AG10803 (cell line): ENCODE measurements at regions not wholly inside any gene's neighbourhood (a gene's known extent, or its start where the extent isn't known, plus 50 kb on each side); places are given as distances from the start of the nearest gene placed in this dataset.
A peak's percentile ranks its signal among the peaks of the same experiment; 100 is the strongest.

Source experiments
- DNase-seq: peaks from one replicate; pipeline ENCODE4 v3.0.0; 2010; ENCODE audit warnings: low read depth
- H3K4me3 ChIP-seq: 2 replicates; pipeline ENCODE4 v1.5.1; 2011; ENCODE audit warnings: mild to moderate bottlenecking, low read length, control low read depth
- TF ChIP-seq, protein P1 (sequence below): conservative IDR thresholded peaks from 2 replicates; pipeline ENCODE4 v1.5.1; 2011; ENCODE audit warnings: mild to moderate bottlenecking, low read length, control low read depth, inconsistent platforms

DNA sequence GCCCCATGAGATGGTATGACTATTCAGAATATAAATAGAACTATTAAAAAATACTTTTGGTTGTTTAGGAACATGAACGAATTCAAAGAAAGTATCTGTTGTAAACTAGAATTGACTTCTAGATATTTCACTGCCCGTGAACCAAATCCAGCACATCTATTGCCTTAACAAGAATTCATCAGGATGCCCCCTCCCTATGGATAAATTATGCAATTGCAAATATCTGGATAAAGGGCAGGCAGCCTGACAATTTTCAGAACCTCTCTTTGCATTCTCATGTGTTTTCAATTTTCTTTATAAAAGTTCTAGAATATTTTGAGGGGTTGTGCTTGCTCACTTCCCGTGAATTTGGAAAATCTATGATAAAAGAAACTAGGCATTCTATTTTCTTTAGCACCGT, 822.1 kb upstream of the SORCS1 start:
- peak; percentile 60 for DNase-seq
- TF ChIP-seq, protein P1, sequence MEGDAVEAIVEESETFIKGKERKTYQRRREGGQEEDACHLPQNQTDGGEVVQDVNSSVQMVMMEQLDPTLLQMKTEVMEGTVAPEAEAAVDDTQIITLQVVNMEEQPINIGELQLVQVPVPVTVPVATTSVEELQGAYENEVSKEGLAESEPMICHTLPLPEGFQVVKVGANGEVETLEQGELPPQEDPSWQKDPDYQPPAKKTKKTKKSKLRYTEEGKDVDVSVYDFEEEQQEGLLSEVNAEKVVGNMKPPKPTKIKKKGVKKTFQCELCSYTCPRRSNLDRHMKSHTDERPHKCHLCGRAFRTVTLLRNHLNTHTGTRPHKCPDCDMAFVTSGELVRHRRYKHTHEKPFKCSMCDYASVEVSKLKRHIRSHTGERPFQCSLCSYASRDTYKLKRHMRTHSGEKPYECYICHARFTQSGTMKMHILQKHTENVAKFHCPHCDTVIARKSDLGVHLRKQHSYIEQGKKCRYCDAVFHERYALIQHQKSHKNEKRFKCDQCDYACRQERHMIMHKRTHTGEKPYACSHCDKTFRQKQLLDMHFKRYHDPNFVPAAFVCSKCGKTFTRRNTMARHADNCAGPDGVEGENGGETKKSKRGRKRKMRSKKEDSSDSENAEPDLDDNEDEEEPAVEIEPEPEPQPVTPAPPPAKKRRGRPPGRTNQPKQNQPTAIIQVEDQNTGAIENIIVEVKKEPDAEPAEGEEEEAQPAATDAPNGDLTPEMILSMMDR: no peak
- H3K4me3 ChIP-seq: no peak overlapping the region

DNA sequence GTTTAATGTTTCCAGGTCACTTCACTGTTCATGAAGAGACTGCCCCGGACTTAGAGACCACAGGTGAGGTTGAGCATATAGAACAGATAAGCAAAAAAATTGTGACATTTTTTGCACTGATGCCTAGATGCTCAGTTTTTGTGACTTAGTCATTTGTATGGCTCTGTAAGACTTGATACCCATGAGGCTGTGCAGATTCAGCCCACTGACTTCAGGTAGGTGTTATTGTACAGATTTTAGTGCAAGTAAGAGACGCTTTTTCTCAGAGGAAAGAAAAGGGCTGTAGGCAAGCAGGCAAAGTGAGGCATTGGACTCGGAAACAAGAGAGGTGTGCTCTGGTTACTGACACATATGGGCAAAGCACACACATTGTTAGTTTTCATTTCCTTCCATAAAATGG, 820.1 kb upstream of the SORCS1 start:
- DNase-seq: no peak
- TF ChIP-seq, protein P1: no peak
- no peak overlapping the region for H3K4me3 ChIP-seq

DNA sequence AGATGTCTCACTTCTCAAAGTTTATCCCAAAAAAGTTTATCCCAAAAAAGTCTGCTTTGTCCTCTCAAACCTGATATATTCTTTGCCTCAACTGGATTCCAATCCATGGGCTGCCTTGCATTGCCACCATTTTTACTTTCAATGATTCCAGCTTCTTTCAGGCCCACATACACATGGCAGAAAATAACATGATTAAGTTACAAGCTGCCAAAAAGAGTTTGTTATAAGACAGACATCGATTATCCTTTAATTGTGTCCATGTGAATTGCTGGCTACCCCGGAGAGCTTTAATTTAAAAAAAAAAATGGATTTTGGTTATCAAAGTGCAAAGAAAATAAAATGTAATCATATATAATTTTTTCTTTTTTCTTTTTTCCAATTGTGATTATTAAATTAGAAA, 819.6 kb upstream of the SORCS1 start:
- TF ChIP-seq, protein P1: no peak
- no peak overlapping the region for H3K4me3 ChIP-seq
- DNase-seq: no peak

DNA sequence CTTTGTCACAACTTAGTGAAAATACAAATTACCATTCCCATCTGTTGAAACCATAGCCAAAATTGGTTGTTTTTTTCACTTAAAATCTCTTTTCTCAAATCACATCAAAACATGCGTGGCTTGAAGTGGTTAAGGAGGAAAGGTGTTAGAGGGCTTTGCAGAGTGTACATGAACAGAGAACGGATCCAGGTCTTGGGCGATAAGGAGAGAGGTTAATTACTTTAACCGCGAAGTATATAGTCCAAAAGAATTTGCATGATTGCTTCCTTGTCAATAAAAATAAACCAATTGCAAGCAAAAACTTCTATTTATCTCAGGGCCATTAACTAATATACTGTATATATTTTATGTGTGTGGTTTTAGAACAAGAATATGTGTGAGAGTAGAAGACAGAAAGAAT, 813.9 kb upstream of the SORCS1 start:
- H3K4me3 ChIP-seq: no peak overlapping the region
- no peak for DNase-seq
- TF ChIP-seq, protein P1: no peak

DNA sequence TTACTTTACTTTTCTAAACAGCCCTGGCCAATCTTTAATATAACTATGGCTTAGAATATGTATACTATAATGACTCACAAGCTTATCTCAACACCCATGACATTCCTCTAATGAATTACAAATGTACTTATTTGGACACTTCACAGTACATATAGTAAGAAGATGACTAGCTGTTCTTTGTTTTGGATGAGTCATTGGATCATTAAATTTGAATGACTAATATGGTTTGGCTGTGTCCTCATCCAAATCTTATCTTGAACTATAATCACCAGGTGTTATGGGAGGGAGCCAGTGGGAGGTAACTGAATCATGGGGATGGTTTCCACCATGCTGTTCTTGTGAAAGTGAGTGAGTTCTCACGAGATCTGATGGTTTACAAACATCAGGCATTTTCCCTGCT, 807.5 kb upstream of the SORCS1 start:
- no peak overlapping the region for H3K4me3 ChIP-seq
- TF ChIP-seq, protein P1: no peak
- peak; percentile 79 for DNase-seq

DNA sequence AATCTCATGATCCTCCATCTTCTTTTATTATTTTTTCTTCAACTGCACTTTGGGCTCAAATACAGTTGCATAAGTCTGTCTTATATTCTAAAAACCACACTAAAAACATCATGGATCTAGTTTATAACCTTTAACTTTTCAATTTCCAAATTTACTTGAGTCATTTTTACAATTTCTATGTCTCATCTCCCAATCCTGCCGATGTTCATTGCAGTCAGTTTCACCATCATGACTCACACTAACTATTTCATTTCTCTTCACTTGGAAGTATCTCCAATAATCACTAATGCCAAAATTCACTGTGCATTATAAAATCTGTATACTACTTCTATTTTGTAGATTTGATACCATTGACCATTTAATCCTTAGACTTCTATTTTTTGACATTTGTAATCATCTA, 806.9 kb upstream of the SORCS1 start:
- TF ChIP-seq, protein P1: no peak
- H3K4me3 ChIP-seq: no peak overlapping the region
- DNase-seq: peak; percentile 80

DNA sequence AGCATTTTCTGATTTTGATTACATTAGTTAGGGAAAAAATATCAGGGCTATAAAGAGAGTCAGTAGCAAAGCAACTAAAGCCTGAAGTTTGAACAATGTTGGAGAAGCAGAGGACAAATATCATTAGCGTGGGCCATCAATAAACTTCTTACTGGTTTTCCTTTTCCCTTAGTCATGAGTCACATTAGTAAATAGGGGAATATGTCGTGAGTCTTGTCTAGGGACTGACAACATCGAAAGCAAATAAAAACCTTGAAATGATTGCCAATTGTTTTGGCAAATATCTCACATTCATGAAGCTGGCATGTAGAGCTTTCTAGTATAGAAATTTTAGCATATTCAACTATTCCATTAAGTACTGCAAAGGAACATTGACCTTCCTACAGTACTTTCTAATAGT, 806.0 kb upstream of the SORCS1 start:
- no peak for DNase-seq
- TF ChIP-seq, protein P1: no peak
- no peak overlapping the region for H3K4me3 ChIP-seq
